Epithelial cell of prostate (primary cell): ENCODE measurements at regions not wholly inside any gene's neighbourhood (a gene's known extent, or its start where the extent isn't known, plus 50 kb on each side); places are given as distances from the start of the nearest gene placed in this dataset.

Experiments used
- DNase-seq: peaks from one replicate; pipeline ENCODE4 v3.0.0-alpha.2; 2011; ENCODE audit warnings: low read depth, low spot score
- H3K27ac ChIP-seq: fragments of 450-650 bp; 2 replicates; pipeline ENCODE4 v1.5.1; 2017; ENCODE audit warnings: mild to moderate bottlenecking

GRCh38 chr14:85464135-85464895 is 65.6 kb upstream of the FLRT2 start:
- no peak for DNase-seq
- no peak overlapping the region for H3K27ac ChIP-seq

- no peak for DNase-seq
Measured at GRCh38 chr14:85466678-85467077, 63.3 kb upstream of the FLRT2 start.

GRCh38 chr14:85468816-85469215 is 61.1 kb upstream of the FLRT2 start:
- H3K27ac ChIP-seq, result peak overlapping the region; percentile 83
- peak; percentile 50 for DNase-seq

More at GRCh38 chr14:85466678-85467077, 63.3 kb upstream of the FLRT2 start:
- no peak overlapping the region for H3K27ac ChIP-seq

GRCh38 chr14:85471156-85471555 is 58.8 kb upstream of the FLRT2 start:
- no peak for DNase-seq
- H3K27ac ChIP-seq, result peak overlapping the region; percentile 63

- H3K27ac ChIP-seq, result peak overlapping the region; percentile 63
- DNase-seq, result peak; percentile 39
Measured at GRCh38 chr14:85471744-85472143, 58.2 kb upstream of the FLRT2 start.

- no peak overlapping the region for H3K27ac ChIP-seq
- no peak for DNase-seq
Measured at GRCh38 chr14:85474431-85474830, 55.5 kb upstream of the FLRT2 start.

GRCh38 chr14:85475113-85475512 is 54.8 kb upstream of the FLRT2 start:
- DNase-seq, result no peak
- H3K27ac ChIP-seq, result no peak overlapping the region

GRCh38 chr14:85479306-85479705 is 50.6 kb upstream of the FLRT2 start:
- H3K27ac ChIP-seq, result no peak overlapping the region
- DNase-seq, result no peak

GRCh38 chr14:85479771-85480170 is 50.2 kb upstream of the FLRT2 start:
- no peak for DNase-seq

More at GRCh38 chr14:85479771-85480170, 50.2 kb upstream of the FLRT2 start:
- no peak overlapping the region for H3K27ac ChIP-seq
